ENCODE measurements at regions not wholly inside any gene's neighbourhood (a gene's known extent, or its start where the extent isn't known, plus 50 kb on each side); places are given as distances from the start of the nearest gene placed in this dataset.
"Not testable (repeated sequence)": the region's sequence is repeated elsewhere in the genome, so short reads cannot be mapped to it uniquely, and the experiment has no call there.

GRCh38 chr5:91315701-91316100 lies 67.4 kb downstream of the ARRDC3 start:
- no peak for DNase-seq (ENCODE audit: low spot score)

- DNase-seq (ENCODE audit: low spot score) = peak; percentile 97
Measured at GRCh38 chr5:91313757-91314673, 69.1 kb downstream of the ARRDC3 start.

- no peak for DNase-seq (ENCODE audit: low spot score)
Measured at GRCh38 chr5:91312698-91313097, 70.4 kb downstream of the ARRDC3 start.

GRCh38 chr5:91311697-91312501 lies 71.2 kb downstream of the ARRDC3 start:
- no peak for DNase-seq (ENCODE audit: low spot score)

GRCh38 chr5:91311168-91311696 lies 71.9 kb downstream of the ARRDC3 start:
- no peak for DNase-seq (ENCODE audit: low spot score)

- not testable (repeated sequence) for DNase-seq (ENCODE audit: low spot score)
Measured at GRCh38 chr5:91308157-91308556, 75.0 kb downstream of the ARRDC3 start.

GRCh38 chr5:91307048-91307447 lies 76.1 kb downstream of the ARRDC3 start:
- DNase-seq (ENCODE audit: low spot score) = no peak

- DNase-seq (ENCODE audit: low spot score) = no peak
Measured at GRCh38 chr5:91306497-91306896, 76.6 kb downstream of the ARRDC3 start.

- no peak for DNase-seq (ENCODE audit: low spot score)
Measured at GRCh38 chr5:91305640-91306039, 77.5 kb downstream of the ARRDC3 start.

GRCh38 chr5:91304015-91304414 lies 79.1 kb downstream of the ARRDC3 start:
- not testable (repeated sequence) for DNase-seq (ENCODE audit: low spot score)

- DNase-seq (ENCODE audit: low spot score) = no peak
Measured at GRCh38 chr5:91302958-91303357, 80.2 kb downstream of the ARRDC3 start.

GRCh38 chr5:91302305-91302704 lies 80.8 kb downstream of the ARRDC3 start:
- no peak for DNase-seq (ENCODE audit: low spot score)

- no peak for DNase-seq (ENCODE audit: low spot score)
Measured at GRCh38 chr5:91301106-91301846, 81.8 kb downstream of the ARRDC3 start.

GRCh38 chr5:91297994-91298393 lies 85.1 kb downstream of the ARRDC3 start:
- DNase-seq (ENCODE audit: low spot score) = no peak

- DNase-seq (ENCODE audit: low spot score) = no peak
Measured at GRCh38 chr5:91296674-91297143, 86.4 kb downstream of the ARRDC3 start.

GRCh38 chr5:91296102-91296501 lies 87.0 kb downstream of the ARRDC3 start:
- DNase-seq (ENCODE audit: low spot score) = not testable (repeated sequence)

- DNase-seq (ENCODE audit: low spot score) = no peak
Measured at GRCh38 chr5:91293131-91293530, 90.0 kb downstream of the ARRDC3 start.

- no peak for DNase-seq (ENCODE audit: low spot score)
Measured at GRCh38 chr5:91291628-91292569, 91.2 kb downstream of the ARRDC3 start.

- peak; percentile 52 for DNase-seq (ENCODE audit: low spot score)
Measured at GRCh38 chr5:91288118-91288916, 94.8 kb downstream of the ARRDC3 start.

All from SK-N-DZ (cell line).